GM23338 (cell line): ENCODE measurements at regions not wholly inside any gene's neighbourhood (a gene's known extent, or its start where the extent isn't known, plus 50 kb on each side); places are given as distances from the start of the nearest gene placed in this dataset.

ENCODE experiments used
- ATAC-seq: fragments of 200-7000 bp; cut with Tn5 transposase; 3 replicates; pipeline ENCODE4 v1.9.1; 2020
- DNase-seq: peaks from one replicate; pipeline ENCODE4 v3.0.0-alpha.2; 2015; ENCODE audit warnings: low spot score
- H2AFZ ChIP-seq: fragments of 200-600 bp; sonication (generic); 2 replicates; pipeline ENCODE4 v1.8.0; 2016; ENCODE audit warnings: antibody characterized with exemption, mild to moderate bottlenecking, moderate library complexity
- H3F3A ChIP-seq: fragments of 200-600 bp; sonication (generic); replicated peaks from 2 replicates; pipeline ENCODE4 v1.8.0; 2017; ENCODE audit warnings: antibody characterized with exemption, mixed run types, low read depth
- H3K27ac ChIP-seq: fragments of 200-600 bp; sonication (generic); 2 replicates; pipeline ENCODE4 v1.6.1; 2016; ENCODE audit warnings: low read depth
- H3K27me3 ChIP-seq: fragments of 200-600 bp; sonication (generic); 2 replicates; pipeline ENCODE4 v1.8.0; 2016; ENCODE audit warnings: mild to moderate bottlenecking, mixed run types, moderate library complexity; ENCODE audit not compliant: insufficient read depth
- H3K36me3 ChIP-seq: fragments of 200-600 bp; sonication (generic); 2 replicates; pipeline ENCODE4 v1.8.0; 2016; ENCODE audit warnings: mild to moderate bottlenecking; ENCODE audit not compliant: insufficient read depth
- H3K4me1 ChIP-seq: fragments of 200-600 bp; sonication (generic); 2 replicates; pipeline ENCODE4 v1.8.0; 2016; ENCODE audit warnings: mild to moderate bottlenecking, moderate library complexity; ENCODE audit not compliant: insufficient read depth
- H3K4me2 ChIP-seq: fragments of 200-600 bp; sonication (generic); 2 replicates; pipeline ENCODE4 v1.7.1; 2017; ENCODE audit warnings: mixed run types
- H3K4me3 ChIP-seq: fragments of 200-600 bp; sonication (generic); 2 replicates; pipeline ENCODE4 v1.6.1; 2016; ENCODE audit warnings: mixed run types
- H3K79me2 ChIP-seq: fragments of 200-600 bp; sonication (generic); replicated peaks from 2 replicates; pipeline ENCODE4 v1.8.0; 2017; ENCODE audit warnings: mild to moderate bottlenecking; ENCODE audit not compliant: insufficient read depth
- H3K9me2 ChIP-seq: fragments of 200-600 bp; sonication (generic); 2 replicates; pipeline ENCODE4 v1.8.0; 2017; ENCODE audit not compliant: insufficient read depth
- H4K20me1 ChIP-seq: fragments of 200-600 bp; sonication (generic); replicated peaks from 2 replicates; pipeline ENCODE4 v1.8.0; 2017; ENCODE audit warnings: mild to moderate bottlenecking; ENCODE audit not compliant: insufficient read depth
- H3K27ac Mint-ChIP-seq: 2 replicates; pipeline ENCODE4 v1.8.0; 2020; ENCODE audit warnings: inconsistent platforms, mild to moderate bottlenecking, moderate library complexity, mixed read lengths
- H3K27me3 Mint-ChIP-seq: 3 replicates; pipeline ENCODE4 v1.8.0; 2022; ENCODE audit warnings: low read depth, mild to moderate bottlenecking, moderate library complexity, mixed read lengths, inconsistent platforms; ENCODE audit not compliant: insufficient read depth, poor library complexity
- H3K36me3 Mint-ChIP-seq: 3 replicates; pipeline ENCODE4 v1.8.0; 2021; ENCODE audit warnings: low read depth, mild to moderate bottlenecking, inconsistent platforms, moderate library complexity, mixed read lengths
- H3K4me1 Mint-ChIP-seq: 3 replicates; pipeline ENCODE4 v1.8.0; 2020; ENCODE audit warnings: mild to moderate bottlenecking, inconsistent platforms, mixed read lengths
- H3K4me3 Mint-ChIP-seq: 3 replicates; pipeline ENCODE4 v1.8.0; 2021; ENCODE audit warnings: moderate library complexity, mild to moderate bottlenecking, inconsistent platforms, mixed read lengths
- H3K9me3 Mint-ChIP-seq: 3 replicates; pipeline ENCODE4 v1.8.0; 2020; ENCODE audit warnings: moderate library complexity, mild to moderate bottlenecking, inconsistent platforms, mixed read lengths
- CREB1 ChIP-seq: fragments of 250-450 bp; sonication (Bioruptor Pico); IDR thresholded peaks from 2 replicates; pipeline ENCODE4 v1.5.0; 2020; ENCODE audit warnings: low read depth, mild to moderate bottlenecking, moderate library complexity
- CTCF ChIP-seq, 2 experiments: fragments of 200-600 bp in 1 of 2; sonication (generic) in 1 of 2; conservative IDR thresholded peaks; 2 replicates each; pipeline versions ENCODE4 v1.5.1 to v1.6.1; 2016 to 2017; ENCODE audit warnings: antibody characterized with exemption in 2 of 2, low read depth in 2 of 2, mild to moderate bottlenecking in 2 of 2, moderate library complexity in 1 of 2
- ETS1 ChIP-seq: IDR thresholded peaks from 2 replicates; pipeline ENCODE4 v1.6.1; 2016; ENCODE audit warnings: antibody characterized with exemption
- EZH2 ChIP-seq: fragments of 200-600 bp; sonication (generic); IDR thresholded peaks from one replicate; pipeline ENCODE4 v1.8.0; 2017; ENCODE audit warnings: antibody characterized with exemption, mild to moderate bottlenecking, low read depth; ENCODE audit not compliant: unreplicated experiment
- REST ChIP-seq: IDR thresholded peaks from one replicate; pipeline ENCODE4 v1.6.1; 2018; ENCODE audit warnings: antibody characterized with exemption; ENCODE audit not compliant: unreplicated experiment
- ZNF114 ChIP-seq: fragments of 250-450 bp; sonication (Bioruptor Pico); IDR thresholded peaks from 2 replicates; pipeline ENCODE4 v1.5.0; 2020; ENCODE audit warnings: mild to moderate bottlenecking, moderate library complexity
- ZNF331 ChIP-seq: fragments of 250-450 bp; sonication (Bioruptor Pico); IDR thresholded peaks from 2 replicates; pipeline ENCODE4 v1.5.0; 2020; ENCODE audit warnings: low read depth, mild to moderate bottlenecking, moderate library complexity
- ZNF462 ChIP-seq: fragments of 250-450 bp; sonication (Bioruptor Pico); IDR thresholded peaks from 2 replicates; pipeline ENCODE4 v1.5.0; 2020; ENCODE audit warnings: mild to moderate bottlenecking, moderate library complexity

GRCh38 chr1:173297798-173298391 lies 90.8 kb upstream of the TNFSF4 start:
- H3K27ac ChIP-seq: no peak overlapping the region
- ATAC-seq (no peak), DNase-seq (no peak)
- no peaks in the 10 kb centered on the region for H3K36me3 ChIP-seq
- no peak overlapping the region for H3K4me2 ChIP-seq
- Mint-ChIP-seq H3K4me3 (no peak overlapping the region), H3K27me3 (peaks cover 2% of the 10 kb centered on the region), H3K9me3 (no peaks in the 10 kb centered on the region), H3K27ac (no peak overlapping the region), H3K4me1 (peaks cover 11% of the 10 kb centered on the region), H3K36me3 (no peaks in the 10 kb centered on the region)
- no peak overlapping the region for H2AFZ ChIP-seq
- H3K9me2 ChIP-seq: no peaks in the 10 kb centered on the region
- TF ChIP-seq REST: no peak
- no peak for TF ChIP-seq CREB1 (CRISPR knock-in tag)
- no peak for TF ChIP-seq ETS1
- no peak for TF ChIP-seq ZNF331 (CRISPR knock-in tag)
- no peak for TF ChIP-seq CTCF (conservative IDR thresholded peaks at IDR 0.05; ENCODE audit: low read depth in 2 of 2)
- no peak for TF ChIP-seq ZNF114
- TF ChIP-seq ZNF462 (CRISPR knock-in tag): no peak
- TF ChIP-seq EZH2: no peak
- no peaks in the 10 kb centered on the region for H4K20me1 ChIP-seq
- no peaks in the 10 kb centered on the region for H3K27me3 ChIP-seq
- no peaks in the 10 kb centered on the region for H3F3A ChIP-seq
- H3K4me3 ChIP-seq: no peak overlapping the region
- no peaks in the 10 kb centered on the region for H3K4me1 ChIP-seq
- no peaks in the 10 kb centered on the region for H3K79me2 ChIP-seq
